Activated CD4-positive, alpha-beta T cell treated with anti-CD3 and anti-CD28 coated beads, Interleukin-2, amount 10 ng/mL, durations not matched to agents 7 days and 5 days (primary cell): ENCODE measurements at regions not wholly inside any gene's neighbourhood (a gene's known extent, or its start where the extent isn't known, plus 50 kb on each side); places are given as distances from the start of the nearest gene placed in this dataset.

Experiments used
- CTCF ChIA-PET: fragments of 350-600 bp; sonication (Branson Sonifier 250); formaldehyde crosslinking; loops from one replicate; lab custom pipeline; 2021; ENCODE audit warnings: antibody characterized with exemption; lab: Charles Lee
- POLR2A ChIA-PET: fragments of 350-600 bp; sonication (Branson Sonifier 250); formaldehyde crosslinking; loops from one replicate; lab custom pipeline; 2021; ENCODE audit warnings: antibody characterized with exemption; lab: Charles Lee
- DNase-seq: peaks from one replicate; pipeline ENCODE4 v3.0.0-alpha.2; 2020
- H3K27ac Mint-ChIP-seq: one replicate; pipeline ENCODE4 v1.8.0; 2021; ENCODE audit warnings: mild to moderate bottlenecking, moderate library complexity, mixed read lengths
- H3K27me3 Mint-ChIP-seq: one replicate; pipeline ENCODE4 v1.8.0; 2021; ENCODE audit warnings: mixed read lengths
- H3K36me3 Mint-ChIP-seq: one replicate; pipeline ENCODE4 v1.8.0; 2021; ENCODE audit warnings: low read depth, mixed read lengths
- H3K4me1 Mint-ChIP-seq: one replicate; pipeline ENCODE4 v1.8.0; 2021; ENCODE audit warnings: mixed read lengths
- H3K4me3 Mint-ChIP-seq: one replicate; pipeline ENCODE4 v1.8.0; 2021; ENCODE audit warnings: mild to moderate bottlenecking, moderate library complexity, mixed read lengths
- H3K9me3 Mint-ChIP-seq: one replicate; pipeline ENCODE4 v1.8.0; 2021; ENCODE audit warnings: mixed read lengths

GRCh38 chr2:53202063-53202462, 565.5 kb upstream of the CHAC2 start:
- H3K4me1 Mint-ChIP-seq: no peaks in the 10 kb centered on the region
- no peak for DNase-seq
- H3K27ac Mint-ChIP-seq: no peak overlapping the region
- CTCF ChIA-PET: no interaction called here
- POLR2A ChIA-PET: no interaction called here
- H3K9me3 Mint-ChIP-seq: no peaks in the 10 kb centered on the region
- no peaks in the 10 kb centered on the region for H3K36me3 Mint-ChIP-seq
- no peak overlapping the region for H3K4me3 Mint-ChIP-seq
- no peaks in the 10 kb centered on the region for H3K27me3 Mint-ChIP-seq

- CTCF ChIA-PET: no interaction called here
- no peak overlapping the region for H3K27ac Mint-ChIP-seq
- POLR2A ChIA-PET: no interaction called here
- H3K9me3 Mint-ChIP-seq: no peaks in the 10 kb centered on the region
- H3K36me3 Mint-ChIP-seq: no peaks in the 10 kb centered on the region
- no peak for DNase-seq
- H3K27me3 Mint-ChIP-seq: no peaks in the 10 kb centered on the region
- no peaks in the 10 kb centered on the region for H3K4me1 Mint-ChIP-seq
- no peak overlapping the region for H3K4me3 Mint-ChIP-seq
These were observed 567.5 kb upstream of the CHAC2 start for GRCh38 chr2:53200072-53200471.

GRCh38 chr2:53188851-53189510, 578.6 kb upstream of the CHAC2 start:
- H3K36me3 Mint-ChIP-seq: no peaks in the 10 kb centered on the region
- no peak overlapping the region for H3K27ac Mint-ChIP-seq
- no peaks in the 10 kb centered on the region for H3K27me3 Mint-ChIP-seq
- peaks cover 2% of the 10 kb centered on the region for H3K9me3 Mint-ChIP-seq
- ChIA-PET POLR2A (no interaction called here), CTCF (no interaction called here)
- DNase-seq: no peak
- no peaks in the 10 kb centered on the region for H3K4me1 Mint-ChIP-seq
- H3K4me3 Mint-ChIP-seq: no peak overlapping the region

GRCh38 chr2:53183581-53183980, 584.0 kb upstream of the CHAC2 start:
- POLR2A ChIA-PET: no interaction called here
- Mint-ChIP-seq H3K4me1 (no peaks in the 10 kb centered on the region), H3K36me3 (no peaks in the 10 kb centered on the region), H3K27me3 (no peaks in the 10 kb centered on the region), H3K4me3 (no peak overlapping the region), H3K27ac (no peak overlapping the region), H3K9me3 (no peaks in the 10 kb centered on the region)
- no peak for DNase-seq
- CTCF ChIA-PET: no interaction called here

GRCh38 chr2:53182601-53183000, 585.0 kb upstream of the CHAC2 start:
- H3K36me3 Mint-ChIP-seq: no peaks in the 10 kb centered on the region
- H3K27ac Mint-ChIP-seq: no peak overlapping the region
- H3K4me1 Mint-ChIP-seq: no peaks in the 10 kb centered on the region
- H3K9me3 Mint-ChIP-seq: no peaks in the 10 kb centered on the region
- ChIA-PET CTCF (no interaction called here), POLR2A (no interaction called here)
- no peak overlapping the region for H3K4me3 Mint-ChIP-seq
- H3K27me3 Mint-ChIP-seq: no peaks in the 10 kb centered on the region
- no peak for DNase-seq

- no peak for DNase-seq
- Mint-ChIP-seq H3K27ac (no peak overlapping the region), H3K36me3 (no peaks in the 10 kb centered on the region), H3K4me1 (no peaks in the 10 kb centered on the region), H3K27me3 (no peaks in the 10 kb centered on the region), H3K9me3 (no peaks in the 10 kb centered on the region), H3K4me3 (no peak overlapping the region)
- ChIA-PET POLR2A (no interaction called here), CTCF (no interaction called here)
These were observed 585.8 kb upstream of the CHAC2 start for GRCh38 chr2:53181759-53182158.

- no peaks in the 10 kb centered on the region for H3K27me3 Mint-ChIP-seq
- CTCF ChIA-PET: no interaction called here
- no peaks in the 10 kb centered on the region for H3K9me3 Mint-ChIP-seq
These were observed 590.3 kb upstream of the CHAC2 start for GRCh38 chr2:53177327-53177726.

GRCh38 chr2:53174539-53174938, 593.1 kb upstream of the CHAC2 start:
- POLR2A ChIA-PET: no interaction called here
- Mint-ChIP-seq H3K4me1 (no peaks in the 10 kb centered on the region), H3K27ac (no peak overlapping the region), H3K4me3 (no peak overlapping the region), H3K27me3 (no peaks in the 10 kb centered on the region), H3K9me3 (no peaks in the 10 kb centered on the region), H3K36me3 (no peaks in the 10 kb centered on the region)
- no peak for DNase-seq
- CTCF ChIA-PET: no interaction called here

More at GRCh38 chr2:53177327-53177726, 590.3 kb upstream of the CHAC2 start:
- DNase-seq: no peak
- POLR2A ChIA-PET: no interaction called here
- Mint-ChIP-seq H3K4me3 (no peak overlapping the region), H3K36me3 (no peaks in the 10 kb centered on the region), H3K27ac (no peak overlapping the region), H3K4me1 (no peaks in the 10 kb centered on the region)

GRCh38 chr2:53173698-53174455, 593.7 kb upstream of the CHAC2 start:
- POLR2A ChIA-PET: no interaction called here
- no peak overlapping the region for H3K27ac Mint-ChIP-seq
- no peak for DNase-seq
- H3K27me3 Mint-ChIP-seq: no peaks in the 10 kb centered on the region
- no peaks in the 10 kb centered on the region for H3K4me1 Mint-ChIP-seq
- no peak overlapping the region for H3K4me3 Mint-ChIP-seq
- CTCF ChIA-PET: no interaction called here
- H3K36me3 Mint-ChIP-seq: no peaks in the 10 kb centered on the region
- no peaks in the 10 kb centered on the region for H3K9me3 Mint-ChIP-seq

- H3K4me3 Mint-ChIP-seq: no peak overlapping the region
- no peaks in the 10 kb centered on the region for H3K4me1 Mint-ChIP-seq
- DNase-seq: no peak
- CTCF ChIA-PET: no interaction called here
- no peaks in the 10 kb centered on the region for H3K36me3 Mint-ChIP-seq
- H3K27ac Mint-ChIP-seq: no peak overlapping the region
- H3K9me3 Mint-ChIP-seq: no peaks in the 10 kb centered on the region
- H3K27me3 Mint-ChIP-seq: no peaks in the 10 kb centered on the region
- POLR2A ChIA-PET: no interaction called here
These were observed 594.5 kb upstream of the CHAC2 start for GRCh38 chr2:53173091-53173490.

GRCh38 chr2:53170466-53170865, 597.1 kb upstream of the CHAC2 start:
- Mint-ChIP-seq H3K27ac (no peak overlapping the region), H3K4me1 (no peaks in the 10 kb centered on the region), H3K36me3 (no peaks in the 10 kb centered on the region), H3K27me3 (no peaks in the 10 kb centered on the region), H3K4me3 (no peak overlapping the region), H3K9me3 (peaks cover 3% of the 10 kb centered on the region)
- POLR2A ChIA-PET: no interaction called here
- DNase-seq: no peak
- CTCF ChIA-PET: no interaction called here

GRCh38 chr2:53167227-53167626, 600.4 kb upstream of the CHAC2 start:
- H3K4me1 Mint-ChIP-seq: no peaks in the 10 kb centered on the region
- ChIA-PET POLR2A (no interaction called here), CTCF (no interaction called here)
- H3K27me3 Mint-ChIP-seq: no peaks in the 10 kb centered on the region
- no peak overlapping the region for H3K27ac Mint-ChIP-seq
- DNase-seq: no peak
- peaks cover 3% of the 10 kb centered on the region for H3K9me3 Mint-ChIP-seq
- H3K36me3 Mint-ChIP-seq: no peaks in the 10 kb centered on the region
- no peak overlapping the region for H3K4me3 Mint-ChIP-seq

- ChIA-PET POLR2A (no interaction called here), CTCF (no interaction called here)
- Mint-ChIP-seq H3K27me3 (no peaks in the 10 kb centered on the region), H3K27ac (no peak overlapping the region), H3K36me3 (no peaks in the 10 kb centered on the region), H3K4me1 (no peaks in the 10 kb centered on the region), H3K4me3 (no peak overlapping the region), H3K9me3 (no peaks in the 10 kb centered on the region)
- DNase-seq: no peak
These were observed 617.5 kb upstream of the CHAC2 start for GRCh38 chr2:53150146-53150545.

- Mint-ChIP-seq H3K36me3 (no peaks in the 10 kb centered on the region), H3K9me3 (no peaks in the 10 kb centered on the region), H3K27me3 (no peaks in the 10 kb centered on the region), H3K4me1 (no peaks in the 10 kb centered on the region), H3K4me3 (no peak overlapping the region), H3K27ac (no peak overlapping the region)
- no peak for DNase-seq
- CTCF ChIA-PET: no interaction called here
- POLR2A ChIA-PET: no interaction called here
These were observed 619.4 kb upstream of the CHAC2 start for GRCh38 chr2:53148221-53148620.
